Stomach (tissue), 4 donors: ENCODE measurements at regions not wholly inside any gene's neighbourhood (a gene's known extent, or its start where the extent isn't known, plus 50 kb on each side); places are given as distances from the start of the nearest gene placed in this dataset.

Experiments used
- EP300 ChIP-seq: sonication (generic); formaldehyde crosslinking; IDR thresholded peaks from one replicate; pipeline ENCODE4 v1.6.1; 2017; ENCODE audit warnings: antibody characterized with exemption
- POLR2A ChIP-seq, 4 donors: fragments of 450-650 bp; IDR thresholded peaks; one replicate each; pipeline ENCODE4 v1.6.1; 2016; ENCODE audit warnings: antibody characterized with exemption in 4 of 4, control low read depth in 2 of 4, mild to moderate bottlenecking in 1 of 4, moderate library complexity in 1 of 4
- POLR2AphosphoS5 ChIP-seq, 3 donors: sonication (generic); formaldehyde crosslinking; IDR thresholded peaks; one replicate each; pipeline ENCODE4 v1.6.1; 2016; ENCODE audit warnings: antibody characterized with exemption in 3 of 3
- TF ChIP-seq, protein P1 (sequence below), 7 experiments: fragments of 450-650 bp in 4 of 7; fragments of 200-600 bp in 3 of 7; sonication (generic) in 3 of 7; IDR thresholded peaks; one replicate each; pipeline ENCODE4 v1.5.1; 2016 to 2019; ENCODE audit warnings: antibody characterized with exemption in 7 of 7, control low read depth in 2 of 7, mild to moderate bottlenecking in 1 of 7

DNA sequence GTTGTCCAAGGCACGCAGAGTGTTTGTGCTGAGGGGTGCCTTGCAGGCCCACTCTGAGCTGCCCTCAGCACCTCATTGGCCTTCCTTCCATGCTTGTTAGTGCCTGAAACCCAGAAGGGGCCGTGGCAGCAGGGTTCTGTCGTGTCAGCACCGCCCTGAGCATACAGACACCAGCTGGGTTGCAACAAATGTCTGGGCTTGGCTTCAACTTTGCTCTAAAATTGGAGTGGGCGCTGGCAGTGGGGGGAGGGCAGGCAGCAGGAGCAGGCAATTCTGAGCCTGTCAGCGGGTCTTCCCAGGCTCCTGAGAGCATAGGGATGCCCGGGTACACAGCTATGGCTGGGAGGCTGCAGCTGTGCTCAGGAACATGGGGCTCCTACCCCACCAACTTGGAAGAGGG, 464.3 kb downstream of the EPHA3 start:
- TF ChIP-seq, protein P1, sequence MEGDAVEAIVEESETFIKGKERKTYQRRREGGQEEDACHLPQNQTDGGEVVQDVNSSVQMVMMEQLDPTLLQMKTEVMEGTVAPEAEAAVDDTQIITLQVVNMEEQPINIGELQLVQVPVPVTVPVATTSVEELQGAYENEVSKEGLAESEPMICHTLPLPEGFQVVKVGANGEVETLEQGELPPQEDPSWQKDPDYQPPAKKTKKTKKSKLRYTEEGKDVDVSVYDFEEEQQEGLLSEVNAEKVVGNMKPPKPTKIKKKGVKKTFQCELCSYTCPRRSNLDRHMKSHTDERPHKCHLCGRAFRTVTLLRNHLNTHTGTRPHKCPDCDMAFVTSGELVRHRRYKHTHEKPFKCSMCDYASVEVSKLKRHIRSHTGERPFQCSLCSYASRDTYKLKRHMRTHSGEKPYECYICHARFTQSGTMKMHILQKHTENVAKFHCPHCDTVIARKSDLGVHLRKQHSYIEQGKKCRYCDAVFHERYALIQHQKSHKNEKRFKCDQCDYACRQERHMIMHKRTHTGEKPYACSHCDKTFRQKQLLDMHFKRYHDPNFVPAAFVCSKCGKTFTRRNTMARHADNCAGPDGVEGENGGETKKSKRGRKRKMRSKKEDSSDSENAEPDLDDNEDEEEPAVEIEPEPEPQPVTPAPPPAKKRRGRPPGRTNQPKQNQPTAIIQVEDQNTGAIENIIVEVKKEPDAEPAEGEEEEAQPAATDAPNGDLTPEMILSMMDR (IDR thresholded peaks at IDR 0.05), result no peak
- TF ChIP-seq POLR2AphosphoS5 (IDR thresholded peaks at IDR 0.05) (no peak), POLR2A (IDR thresholded peaks at IDR 0.05) (no peak), EP300 (no peak)
